ENCODE measurements at regions not wholly inside any gene's neighbourhood (a gene's known extent, or its start where the extent isn't known, plus 50 kb on each side); places are given as distances from the start of the nearest gene placed in this dataset.

DNA sequence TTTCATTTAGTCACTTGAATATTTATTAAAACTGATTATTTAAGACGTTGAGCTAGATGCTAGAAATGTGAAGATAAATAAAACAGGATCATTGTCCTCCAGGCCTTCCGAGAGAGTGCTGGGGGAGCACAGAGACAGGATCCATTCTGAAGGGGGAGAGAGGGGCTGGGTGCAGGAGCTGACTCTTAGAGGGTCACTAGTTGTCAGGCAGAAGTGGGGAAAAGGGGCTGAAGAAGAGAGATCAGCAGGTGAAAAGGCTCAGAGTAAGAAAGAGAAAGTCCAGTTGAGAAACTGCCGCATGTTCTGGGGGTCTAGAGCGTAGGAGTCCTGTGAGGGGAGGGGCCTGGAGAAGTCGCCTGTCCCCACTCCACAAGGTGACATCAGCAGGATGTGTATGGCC lies 206.2 kb upstream of the SNX19 start:
- Histone ChIP-seq H4K20me1 (ENCODE audit: insufficient read depth) (no peaks in the 10 kb centered on the region), H3K4me1 (ENCODE audit: low read depth, poor library complexity, severe bottlenecking) (no peaks in the 10 kb centered on the region), H3K27ac (no peak overlapping the region), H3K4me2 (no peak overlapping the region), H3K79me2 (ENCODE audit: insufficient read depth, low read depth) (no peaks in the 10 kb centered on the region), H3K4me3 (IDR thresholded peaks at IDR 0.05; ENCODE audit: insufficient read depth, low read depth, low read length) (no peak overlapping the region), H3K27me3 (ENCODE audit: insufficient read depth, low read depth) (no peaks in the 10 kb centered on the region), H3K36me3 (ENCODE audit: insufficient read depth) (no peaks in the 10 kb centered on the region), H3K9ac (no peak overlapping the region), H2AFZ (ENCODE audit: low read depth) (no peak overlapping the region)
- TF ChIP-seq CTCF (conservative IDR thresholded peaks at IDR 0.05; ENCODE audit: low read depth, low read length) = no peak

GRCh38 chr11:131129474-131129873 lies 213.2 kb upstream of the SNX19 start:
- H4K20me1 ChIP-seq (ENCODE audit: insufficient read depth) = no peaks in the 10 kb centered on the region
- no peaks in the 10 kb centered on the region for H3K79me2 ChIP-seq (ENCODE audit: insufficient read depth, low read depth)
- no peak overlapping the region for H3K27ac ChIP-seq
- no peaks in the 10 kb centered on the region for H3K36me3 ChIP-seq (ENCODE audit: insufficient read depth)
- no peak overlapping the region for H3K4me2 ChIP-seq
- H3K4me3 ChIP-seq (IDR thresholded peaks at IDR 0.05; ENCODE audit: insufficient read depth, low read depth, low read length) = no peak overlapping the region
- H2AFZ ChIP-seq (ENCODE audit: low read depth) = no peak overlapping the region
- no peaks in the 10 kb centered on the region for H3K27me3 ChIP-seq (ENCODE audit: insufficient read depth, low read depth)
- no peak overlapping the region for H3K9ac ChIP-seq
- no peak for TF ChIP-seq CTCF (conservative IDR thresholded peaks at IDR 0.05; ENCODE audit: low read depth, low read length)
- H3K4me1 ChIP-seq (ENCODE audit: low read depth, poor library complexity, severe bottlenecking) = no peaks in the 10 kb centered on the region

- Histone ChIP-seq H3K79me2 (ENCODE audit: insufficient read depth, low read depth) (no peaks in the 10 kb centered on the region), H4K20me1 (ENCODE audit: insufficient read depth) (no peaks in the 10 kb centered on the region), H3K27ac (no peak overlapping the region), H3K4me2 (no peak overlapping the region), H3K4me3 (IDR thresholded peaks at IDR 0.05; ENCODE audit: insufficient read depth, low read depth, low read length) (no peak overlapping the region), H2AFZ (ENCODE audit: low read depth) (no peak overlapping the region), H3K4me1 (ENCODE audit: low read depth, poor library complexity, severe bottlenecking) (no peaks in the 10 kb centered on the region), H3K27me3 (ENCODE audit: insufficient read depth, low read depth) (no peaks in the 10 kb centered on the region), H3K9ac (no peak overlapping the region), H3K36me3 (ENCODE audit: insufficient read depth) (no peaks in the 10 kb centered on the region)
- no peak for TF ChIP-seq CTCF (conservative IDR thresholded peaks at IDR 0.05; ENCODE audit: low read depth, low read length)
Measured at GRCh38 chr11:131135611-131136010, 219.3 kb upstream of the SNX19 start.

DNA sequence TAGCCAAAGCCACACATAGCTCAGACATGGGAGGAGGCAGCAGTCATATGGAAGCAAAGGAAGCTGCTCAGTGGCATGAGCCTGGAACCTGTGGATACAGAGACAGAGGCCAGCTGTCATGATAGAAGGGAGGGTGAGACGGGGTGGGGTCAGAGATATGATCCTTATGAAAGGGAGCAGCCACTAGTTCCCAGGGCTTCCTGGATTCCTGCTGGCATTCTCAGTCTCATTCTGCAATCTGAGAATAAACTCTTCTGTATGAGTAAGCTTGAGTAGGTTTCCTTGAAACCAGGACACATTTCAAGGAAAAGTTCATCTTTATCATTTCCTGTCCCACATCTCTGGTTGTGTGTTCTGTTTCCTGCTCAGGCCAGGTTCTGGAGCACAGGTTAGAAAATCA lies 220.2 kb upstream of the SNX19 start:
- Histone ChIP-seq H2AFZ (ENCODE audit: low read depth) (no peak overlapping the region), H3K4me2 (no peak overlapping the region), H3K36me3 (ENCODE audit: insufficient read depth) (no peaks in the 10 kb centered on the region), H3K4me3 (IDR thresholded peaks at IDR 0.05; ENCODE audit: insufficient read depth, low read depth, low read length) (no peak overlapping the region), H3K9ac (no peak overlapping the region), H3K27ac (no peak overlapping the region), H3K4me1 (ENCODE audit: low read depth, poor library complexity, severe bottlenecking) (no peaks in the 10 kb centered on the region), H3K27me3 (ENCODE audit: insufficient read depth, low read depth) (no peaks in the 10 kb centered on the region), H4K20me1 (ENCODE audit: insufficient read depth) (no peaks in the 10 kb centered on the region), H3K79me2 (ENCODE audit: insufficient read depth, low read depth) (no peaks in the 10 kb centered on the region)
- no peak for TF ChIP-seq CTCF (conservative IDR thresholded peaks at IDR 0.05; ENCODE audit: low read depth, low read length)

- Histone ChIP-seq H3K4me2 (no peak overlapping the region), H4K20me1 (ENCODE audit: insufficient read depth) (no peaks in the 10 kb centered on the region), H3K27ac (no peak overlapping the region), H3K36me3 (ENCODE audit: insufficient read depth) (no peaks in the 10 kb centered on the region), H3K4me1 (ENCODE audit: low read depth, poor library complexity, severe bottlenecking) (no peaks in the 10 kb centered on the region), H3K79me2 (ENCODE audit: insufficient read depth, low read depth) (no peaks in the 10 kb centered on the region), H2AFZ (ENCODE audit: low read depth) (no peak overlapping the region), H3K9ac (no peak overlapping the region), H3K4me3 (IDR thresholded peaks at IDR 0.05; ENCODE audit: insufficient read depth, low read depth, low read length) (no peak overlapping the region), H3K27me3 (ENCODE audit: insufficient read depth, low read depth) (no peaks in the 10 kb centered on the region)
- TF ChIP-seq CTCF (conservative IDR thresholded peaks at IDR 0.05; ENCODE audit: low read depth, low read length) = no peak
Measured at GRCh38 chr11:131137046-131137445, 220.8 kb upstream of the SNX19 start.
